Fibroblast of villous mesenchyme (primary cell): ENCODE measurements at regions not wholly inside any gene's neighbourhood (a gene's known extent, or its start where the extent isn't known, plus 50 kb on each side); places are given as distances from the start of the nearest gene placed in this dataset.
"Not testable (repeated sequence)": the region's sequence is repeated elsewhere in the genome, so short reads cannot be mapped to it uniquely, and the experiment has no call there.

ENCODE experiments used
- DNase-seq: peaks from one replicate; pipeline ENCODE4 v3.0.0-alpha.2; 2010; ENCODE audit warnings: low read depth
- H3K4me3 ChIP-seq: 2 replicates; pipeline ENCODE4 v1.5.1; 2011; ENCODE audit warnings: low read depth, mild to moderate bottlenecking, low read length
- CTCF ChIP-seq: IDR thresholded peaks from 2 replicates; pipeline ENCODE4 v1.5.1; 2012; ENCODE audit warnings: low read depth, mild to moderate bottlenecking, low read length; ENCODE audit not compliant: insufficient read depth

- no peak for TF ChIP-seq CTCF
- no peak overlapping the region for H3K4me3 ChIP-seq
- no peak for DNase-seq
Measured at GRCh38 chr15:25247407-25248038, 191.3 kb downstream of the UBE3A start.

- not testable (repeated sequence) for H3K4me3 ChIP-seq, DNase-seq
Measured at GRCh38 chr15:25248087-25248486, 190.7 kb downstream of the UBE3A start.

- no peak for DNase-seq
- TF ChIP-seq CTCF, result no peak
- H3K4me3 ChIP-seq, result no peak overlapping the region
Measured at GRCh38 chr15:25248583-25249235, 190.1 kb downstream of the UBE3A start.

GRCh38 chr15:25249236-25250010 lies 189.4 kb downstream of the UBE3A start:
- no peak for TF ChIP-seq CTCF
- DNase-seq, result no peak
- H3K4me3 ChIP-seq, result no peak overlapping the region

DNA sequence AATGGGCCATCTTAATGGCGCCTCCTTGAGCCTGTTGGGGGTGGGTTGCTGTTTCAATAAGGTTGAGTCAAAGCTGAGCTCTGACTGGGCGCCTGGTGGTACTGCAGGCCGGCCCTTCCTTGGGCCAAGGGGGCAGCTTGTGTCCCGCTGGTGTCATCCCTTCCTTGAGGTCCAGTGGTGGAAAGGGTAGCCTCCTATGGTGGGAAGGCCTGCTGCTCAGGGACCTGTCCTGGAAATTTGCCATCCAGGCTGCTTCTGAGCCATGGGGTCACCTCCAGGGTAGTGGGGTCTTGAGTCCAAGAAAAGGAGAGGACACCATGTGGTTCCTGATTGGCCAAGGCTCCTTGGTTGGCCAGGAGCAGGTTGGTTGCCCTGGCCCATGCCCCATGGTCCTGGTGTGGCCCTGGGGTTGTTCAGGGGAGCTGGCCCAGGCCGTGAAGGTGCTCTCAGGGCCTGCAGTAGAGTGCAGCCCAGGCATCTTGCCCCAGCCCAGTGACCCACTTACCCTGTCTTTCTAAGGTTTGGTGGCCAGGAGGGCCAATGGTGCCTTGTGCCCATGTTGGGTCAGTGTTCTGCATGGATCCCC lies 188.7 kb downstream of the UBE3A start:
- H3K4me3 ChIP-seq, result no peak overlapping the region
- no peak for TF ChIP-seq CTCF
- no peak for DNase-seq

DNA sequence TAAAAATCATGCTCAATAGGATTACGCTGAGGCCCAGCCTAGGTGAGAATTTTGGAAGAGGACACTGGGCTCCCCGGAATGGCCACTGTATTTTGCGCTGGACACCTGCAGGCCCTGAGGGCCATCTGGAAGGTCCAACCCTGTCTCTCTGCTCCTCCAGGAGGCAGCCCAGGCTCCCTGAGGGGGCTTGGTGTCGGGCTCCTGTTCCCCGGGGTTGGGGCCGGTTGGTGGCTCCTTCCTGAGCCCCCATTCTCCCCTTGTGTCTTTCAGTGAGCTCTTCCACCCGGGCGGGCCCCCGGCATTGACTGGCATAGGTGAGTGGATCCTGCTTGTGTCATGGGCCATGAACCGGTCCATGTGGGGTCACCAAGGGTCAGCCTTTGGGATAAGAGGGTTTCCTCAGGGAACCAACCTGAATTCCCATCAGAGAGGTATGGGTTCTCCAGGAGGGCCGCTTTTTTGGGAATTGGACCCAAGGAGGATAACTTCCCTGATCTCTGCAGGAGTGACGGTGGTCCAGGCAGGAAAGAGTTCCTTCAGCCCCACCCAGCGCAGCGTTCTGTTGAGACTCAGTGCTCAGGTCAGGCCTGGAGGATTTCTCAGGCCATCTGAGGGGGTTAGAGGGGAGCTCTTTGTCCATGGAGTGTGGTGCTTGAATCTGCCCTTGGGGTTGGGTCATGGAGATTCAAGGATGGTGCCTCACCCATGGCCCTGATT lies 187.8 kb downstream of the UBE3A start:
- H3K4me3 ChIP-seq, result no peak overlapping the region
- DNase-seq, result no peak
- TF ChIP-seq CTCF, result no peak
